ENCODE measurements at regions not wholly inside any gene's neighbourhood (a gene's known extent, or its start where the extent isn't known, plus 50 kb on each side); places are given as distances from the start of the nearest gene placed in this dataset.

DNA sequence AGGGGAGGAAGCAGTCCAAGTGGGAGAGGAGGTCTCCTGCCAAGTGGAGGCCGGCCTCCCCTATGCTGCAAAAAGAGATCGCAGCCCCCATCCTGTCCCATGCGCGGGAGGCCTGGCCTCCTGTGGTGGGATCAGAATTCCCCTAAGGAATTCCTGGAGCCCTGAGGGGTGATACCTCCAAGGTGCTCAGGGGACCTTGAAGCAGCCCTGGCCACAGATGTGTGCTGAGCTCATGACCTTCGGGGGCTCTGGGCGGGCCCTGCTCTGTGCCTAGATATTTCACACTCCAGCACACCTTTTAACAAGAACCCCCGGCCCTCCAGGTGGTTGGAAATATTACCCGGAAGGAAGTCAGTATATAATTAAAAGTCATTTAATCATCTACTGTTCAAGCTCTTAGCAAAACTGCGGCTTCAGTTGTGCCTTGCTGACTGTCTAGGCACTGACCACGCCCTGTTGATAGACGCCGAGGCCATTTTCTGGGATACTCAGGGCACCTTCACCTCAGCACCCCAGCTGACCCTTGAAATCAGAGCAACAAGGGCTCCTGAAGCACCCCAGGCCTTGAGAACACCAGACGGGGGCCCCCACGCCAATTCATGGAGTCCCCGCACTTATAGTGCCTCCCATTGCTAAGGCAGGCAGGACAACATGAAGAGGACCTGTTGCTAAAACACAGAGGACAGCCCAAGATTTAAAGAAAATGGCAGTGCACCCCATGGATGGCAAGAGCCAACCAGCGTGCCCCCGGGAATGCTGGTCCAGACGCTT is 119.1 kb downstream of the NDUFA10 start:
- DNase-seq, result no peak

- DNase-seq, result no peak
Observed at GRCh38 chr2:239905306-239905705, 119.8 kb downstream of the NDUFA10 start.

DNA sequence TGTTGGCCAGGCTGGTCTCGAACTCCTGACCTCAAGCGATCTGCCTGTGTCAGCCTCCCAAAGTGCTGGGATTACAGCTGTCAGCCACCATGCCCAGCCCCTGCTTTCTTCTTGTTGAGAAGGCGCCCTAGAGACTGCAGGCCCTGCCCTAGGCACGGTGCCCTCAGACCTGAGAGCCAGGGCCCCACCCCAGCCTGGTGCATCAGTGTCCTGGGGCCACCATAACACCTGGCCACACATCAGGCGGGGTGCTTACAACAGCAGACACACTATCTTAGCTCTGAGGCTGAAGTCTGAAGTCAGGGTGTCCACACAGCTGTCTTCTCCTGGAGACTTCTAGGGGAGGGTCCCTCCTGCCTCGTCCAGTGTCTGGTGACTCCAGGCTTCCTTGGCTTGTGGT is 120.6 kb downstream of the NDUFA10 start:
- no peak for DNase-seq

GRCh38 chr2:239903803-239904202 is 121.3 kb downstream of the NDUFA10 start:
- no peak for DNase-seq

DNA sequence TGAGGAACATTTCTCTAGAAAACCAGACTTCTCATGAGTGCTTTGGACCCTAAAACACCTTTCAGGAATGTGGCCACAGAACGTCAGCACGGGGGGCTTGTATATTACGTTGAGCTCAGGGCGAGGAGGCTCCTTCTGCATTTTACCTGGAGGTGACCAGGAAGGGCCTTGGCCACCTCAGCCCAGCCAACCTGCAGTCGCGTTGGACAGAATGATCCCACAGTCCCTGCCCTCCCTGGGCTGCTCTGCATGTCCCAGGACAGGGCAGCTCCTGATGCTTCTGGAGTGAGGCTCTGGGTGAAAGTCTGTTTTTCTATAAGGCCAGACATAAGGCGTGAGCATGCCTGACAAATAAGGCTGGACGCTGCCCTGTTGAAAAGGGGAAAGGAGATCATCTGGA is 121.9 kb downstream of the NDUFA10 start:
- no peak for DNase-seq

GRCh38 chr2:239902749-239903201 is 122.4 kb downstream of the NDUFA10 start:
- DNase-seq, result no peak

DNA sequence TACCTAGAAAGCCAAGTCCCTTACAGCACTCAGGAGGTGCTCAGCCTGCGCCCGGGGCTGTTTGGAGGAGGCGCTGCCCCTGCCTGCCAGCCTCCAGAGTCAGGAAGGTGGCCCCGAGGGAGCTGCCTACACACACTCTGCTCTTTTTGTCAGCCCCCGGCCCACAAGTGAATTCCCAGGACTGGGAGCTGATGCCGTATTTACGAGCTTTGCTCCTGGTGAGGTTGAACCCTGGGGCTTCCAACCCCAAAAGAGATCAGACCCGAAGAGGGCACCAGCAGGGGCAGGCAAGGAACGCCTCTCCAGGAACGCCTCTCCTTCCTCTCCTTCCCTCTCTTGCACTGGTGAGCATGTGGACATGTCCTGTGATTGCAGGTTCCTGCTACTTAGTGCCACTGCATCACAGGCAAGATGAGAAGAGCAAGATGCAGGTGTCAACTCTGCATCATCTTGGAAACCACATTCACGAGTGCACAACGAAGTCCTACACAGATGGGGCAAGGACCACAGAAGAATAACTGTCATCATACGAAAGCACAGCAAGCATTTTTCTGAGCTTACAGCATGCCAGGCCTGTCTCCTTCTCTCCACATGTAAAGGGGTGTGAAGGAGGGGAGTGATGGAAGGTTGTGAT is 126.7 kb downstream of the NDUFA10 start:
- no peak for DNase-seq

DNA sequence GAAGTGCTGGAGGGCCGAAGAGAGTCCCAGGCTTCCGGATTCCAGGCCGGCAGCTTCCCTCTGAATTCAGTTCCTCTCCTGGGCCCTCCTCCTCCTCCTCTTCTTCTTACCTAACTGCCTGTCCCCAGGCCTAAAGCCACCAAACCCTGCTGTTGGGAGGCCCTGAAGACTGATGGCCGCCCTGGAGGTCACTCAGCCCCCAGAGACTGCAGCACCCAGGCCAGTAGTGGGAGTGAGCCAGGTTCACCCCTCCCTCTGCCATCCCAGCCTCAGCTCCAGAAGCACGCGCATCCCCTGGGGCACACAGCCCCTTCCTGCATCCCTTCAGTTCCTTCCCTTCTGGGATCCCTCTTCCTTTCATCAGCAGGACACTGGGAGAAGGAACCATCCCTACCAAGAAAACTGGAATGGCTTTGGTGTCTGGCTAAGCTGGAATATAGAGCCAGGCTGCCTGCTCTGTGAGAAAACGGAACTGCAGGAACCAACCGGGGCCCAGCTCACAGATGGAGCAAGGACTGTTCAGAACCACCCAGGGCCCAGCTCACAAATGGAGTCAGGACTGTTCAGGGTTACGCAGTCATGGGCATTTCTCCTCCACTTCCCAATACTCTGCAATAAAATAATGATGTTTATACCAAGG is 127.4 kb downstream of the NDUFA10 start:
- no peak for DNase-seq

DNA sequence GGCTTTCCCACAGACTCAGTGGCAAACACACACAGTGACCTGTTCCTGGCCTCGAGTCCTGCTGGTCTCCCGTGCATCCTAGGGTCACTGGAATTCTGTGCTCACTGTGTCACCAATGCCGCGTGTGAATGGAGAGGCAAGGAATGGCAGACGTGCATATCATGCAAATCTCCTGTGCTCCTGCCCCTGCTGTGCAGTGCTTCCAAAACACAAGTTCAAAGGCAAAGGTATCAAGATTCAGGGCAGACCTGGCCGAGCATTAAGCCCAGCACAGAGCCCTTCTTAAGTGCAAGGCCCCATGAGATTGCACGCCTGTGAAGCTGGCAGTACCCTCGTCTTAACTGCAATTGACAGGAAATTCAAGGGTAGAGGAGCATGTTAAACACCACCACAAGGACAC is 129.1 kb downstream of the NDUFA10 start:
- no peak for DNase-seq

GRCh38 chr2:239895669-239896068 is 129.5 kb downstream of the NDUFA10 start:
- DNase-seq, result no peak

- DNase-seq, result no peak
Observed at GRCh38 chr2:239895116-239895515, 130.0 kb downstream of the NDUFA10 start.

DNA sequence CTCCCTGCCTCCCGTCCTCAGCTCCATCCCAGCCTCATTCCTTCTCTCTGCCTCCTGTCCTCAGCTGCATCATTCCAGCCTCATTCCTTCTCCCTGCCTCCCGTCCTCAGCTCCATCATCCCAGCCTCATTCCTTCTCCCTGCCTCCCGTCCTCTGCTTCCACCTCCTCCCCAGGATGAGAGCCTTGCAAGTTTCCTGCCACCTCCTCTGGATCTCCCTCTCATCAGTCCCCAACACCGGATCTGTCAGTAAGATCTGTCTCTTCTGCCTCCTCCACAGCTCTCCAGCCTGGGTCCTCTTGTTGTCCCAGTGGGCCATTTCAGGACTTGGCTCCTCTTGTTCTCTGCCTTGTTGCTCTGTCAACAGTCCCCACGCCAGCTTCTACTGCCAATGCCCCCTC is 130.9 kb downstream of the NDUFA10 start:
- DNase-seq, result no peak

DNA sequence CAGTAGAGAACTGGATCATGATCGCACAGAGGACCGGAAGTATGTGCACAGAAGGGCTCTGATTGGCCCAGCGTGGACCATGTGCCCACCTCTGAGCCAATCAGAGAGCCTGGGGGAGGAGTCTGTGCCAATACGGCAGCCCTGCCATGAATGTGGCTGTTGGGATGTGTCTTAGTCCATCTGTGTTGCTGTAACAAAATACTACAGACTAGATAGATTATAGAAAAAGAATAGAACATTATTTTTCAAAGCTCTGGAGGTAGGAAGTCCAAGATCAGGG is 132.0 kb downstream of the NDUFA10 start:
- no peak for DNase-seq

DNA sequence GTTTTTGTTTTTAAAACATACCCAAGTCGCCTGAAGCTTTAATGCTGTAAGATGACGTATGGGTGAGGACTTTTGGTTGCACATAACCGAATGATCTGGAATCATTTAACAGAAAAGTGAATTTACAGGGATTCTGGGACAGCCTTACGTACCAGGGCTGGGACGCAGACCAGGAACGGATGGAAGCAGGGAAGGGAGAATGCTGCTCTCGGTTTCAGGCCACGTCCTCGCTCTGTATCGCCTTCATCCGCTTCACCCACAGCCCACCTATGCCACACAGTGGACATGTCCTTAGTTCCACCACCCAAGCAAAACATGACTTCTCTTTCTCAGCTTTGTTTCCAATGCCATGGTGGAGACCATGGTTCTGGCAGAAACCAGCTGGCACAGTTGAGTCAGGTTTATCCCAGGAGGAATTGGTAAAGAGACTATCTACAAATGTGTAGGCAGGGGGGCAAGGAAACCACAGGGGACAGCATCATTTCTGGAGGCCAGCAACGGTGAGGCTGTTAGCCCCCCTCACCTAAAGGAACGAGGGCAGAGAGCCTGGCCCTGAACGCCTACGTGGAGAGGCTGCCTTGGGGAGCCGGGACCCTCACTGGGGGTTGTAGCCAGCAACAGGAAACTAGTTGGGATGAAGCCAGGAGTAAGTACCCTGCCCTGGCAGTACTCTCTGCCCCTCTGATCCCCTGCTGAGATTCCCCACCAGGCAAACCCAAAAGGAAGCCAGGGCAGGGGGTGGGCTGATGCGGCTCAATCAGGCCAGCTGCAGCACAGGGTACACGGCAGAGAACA is 132.5 kb downstream of the NDUFA10 start:
- DNase-seq, result no peak

- DNase-seq, result no peak
Observed at GRCh38 chr2:239891698-239892097, 133.4 kb downstream of the NDUFA10 start.

- no peak for DNase-seq
Observed at GRCh38 chr2:239890206-239890746, 134.9 kb downstream of the NDUFA10 start.

DNA sequence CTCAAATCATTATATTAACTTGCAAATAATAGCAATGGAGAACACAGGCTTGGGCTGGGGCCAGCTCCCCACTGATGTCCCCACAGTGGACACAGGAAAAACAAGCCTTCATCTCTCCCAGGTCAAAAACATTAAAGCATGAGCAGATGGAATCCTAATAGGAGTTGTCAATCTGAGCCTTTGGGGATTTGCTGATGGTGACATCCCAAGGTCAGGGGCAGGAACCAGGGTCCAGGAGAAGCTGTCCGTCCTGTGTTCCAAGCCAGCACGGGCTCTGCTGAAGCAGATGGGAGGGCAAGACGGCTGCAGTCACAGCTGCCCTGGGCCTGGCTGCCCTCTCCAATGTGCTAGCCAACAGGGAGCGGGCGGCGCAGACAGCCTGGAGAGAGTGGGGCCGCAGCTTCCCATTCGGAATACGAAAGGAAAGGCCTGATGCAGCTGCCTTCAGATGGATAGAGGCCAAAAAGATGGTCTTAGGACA is 135.5 kb downstream of the NDUFA10 start:
- no peak for DNase-seq

GRCh38 chr2:239887604-239888003 is 137.5 kb downstream of the NDUFA10 start:
- no peak for DNase-seq

GRCh38 chr2:239886781-239887180 is 138.4 kb downstream of the NDUFA10 start:
- DNase-seq, result no peak

- no peak for DNase-seq
Observed at GRCh38 chr2:239884875-239885274, 140.3 kb downstream of the NDUFA10 start.

- no peak for DNase-seq
Observed at GRCh38 chr2:239884051-239884405, 141.1 kb downstream of the NDUFA10 start.

DNA sequence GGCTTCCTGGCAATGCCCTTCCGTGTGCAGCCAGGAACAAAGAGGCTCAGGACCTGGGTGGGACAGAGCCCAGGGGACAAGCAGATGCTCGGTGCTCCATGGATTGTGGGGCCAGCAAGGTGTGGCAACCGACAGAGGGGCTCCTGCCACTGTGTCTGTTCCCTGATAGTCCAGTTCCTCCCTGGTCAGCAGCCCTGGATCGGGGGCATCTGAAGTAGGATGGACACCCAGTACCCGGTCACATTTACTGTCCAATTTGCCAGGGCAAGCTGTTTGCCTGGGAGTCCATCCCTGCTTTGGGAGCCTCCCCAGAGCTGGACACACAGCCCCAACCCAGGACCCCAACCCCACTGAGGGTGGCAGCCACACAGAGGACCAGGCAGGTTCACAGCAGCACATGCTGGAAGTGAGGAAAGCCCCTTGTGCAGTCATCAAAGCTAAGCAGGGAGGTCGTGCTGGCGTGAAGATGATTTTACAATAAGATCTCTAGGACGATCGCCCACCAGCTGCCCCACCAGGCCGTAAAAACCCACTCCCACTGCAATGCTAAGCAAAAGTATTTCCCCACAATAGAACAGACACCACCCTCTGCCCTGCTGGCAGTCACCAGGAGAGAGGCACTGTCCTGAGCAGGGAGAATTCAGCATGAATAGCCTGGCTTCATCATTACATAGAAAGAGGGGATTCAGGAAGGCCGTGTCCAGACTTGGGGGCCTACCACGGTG is 141.7 kb downstream of the NDUFA10 start:
- no peak for DNase-seq

DNA sequence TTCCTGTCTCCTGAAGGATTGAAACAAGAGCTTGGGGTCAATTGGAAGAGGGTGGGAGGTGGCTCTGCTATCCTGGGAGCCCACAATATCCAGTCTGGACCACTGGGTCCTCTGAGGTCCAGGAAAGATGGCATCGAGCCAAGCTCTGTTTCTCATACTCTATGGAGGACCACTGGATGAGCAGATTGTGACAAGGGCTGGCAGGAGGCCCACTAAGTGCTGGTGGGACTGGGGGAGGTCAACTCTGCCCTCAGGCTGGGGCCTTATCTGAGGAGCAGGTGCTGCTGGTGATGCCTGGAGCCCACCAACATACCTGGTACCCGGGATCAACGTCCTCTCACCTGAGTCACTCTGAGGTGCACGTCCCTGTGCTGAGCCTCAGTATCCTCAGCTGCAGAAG is 142.4 kb downstream of the NDUFA10 start:
- no peak for DNase-seq
